ENCODE measurements at regions not wholly inside any gene's neighbourhood (a gene's known extent, or its start where the extent isn't known, plus 50 kb on each side); places are given as distances from the start of the nearest gene placed in this dataset.

GRCh38 chr22:23001463-23001862 lies 68.9 kb upstream of the GNAZ start:
- TF ChIP-seq EZH2phosphoT487 (IDR thresholded peaks at IDR 0.05; ENCODE audit: borderline replicate concordance) (no peak), CTCF (conservative IDR thresholded peaks at IDR 0.05; ENCODE audit: low read length) (no peak)
